ENCODE measurements at regions not wholly inside any gene's neighbourhood (a gene's known extent, or its start where the extent isn't known, plus 50 kb on each side); places are given as distances from the start of the nearest gene placed in this dataset.

GRCh38 chr4:96524311-96524875, 684.5 kb downstream of the PDHA2 start:
- TF ChIP-seq CTCF (IDR thresholded peaks at IDR 0.05; ENCODE audit: partially characterized antibody, unreplicated experiment), result no peak

GRCh38 chr4:96525898-96526297, 686.0 kb downstream of the PDHA2 start:
- no peaks in the 10 kb centered on the region for H3K4me1 Mint-ChIP-seq (ENCODE audit: low read depth, unreplicated experiment)
- no peaks in the 10 kb centered on the region for H3K27me3 Mint-ChIP-seq (ENCODE audit: unreplicated experiment)
- no peak overlapping the region for H3K4me3 Mint-ChIP-seq (ENCODE audit: unreplicated experiment)
- H3K27ac Mint-ChIP-seq (ENCODE audit: unreplicated experiment), result no peak overlapping the region
- peaks cover 1% of the 10 kb centered on the region for H3K9me3 Mint-ChIP-seq (ENCODE audit: unreplicated experiment)
- H3K36me3 Mint-ChIP-seq (ENCODE audit: unreplicated experiment), result no peaks in the 10 kb centered on the region
- DNase-seq, result no peak
- TF ChIP-seq CTCF (IDR thresholded peaks at IDR 0.05; ENCODE audit: partially characterized antibody, unreplicated experiment), result no peak

More at GRCh38 chr4:96524311-96524875, 684.5 kb downstream of the PDHA2 start:
- H3K36me3 Mint-ChIP-seq (ENCODE audit: unreplicated experiment), result no peaks in the 10 kb centered on the region
- H3K4me3 Mint-ChIP-seq (ENCODE audit: unreplicated experiment), result no peak overlapping the region
- H3K27me3 Mint-ChIP-seq (ENCODE audit: unreplicated experiment), result no peaks in the 10 kb centered on the region
- no peak overlapping the region for H3K27ac Mint-ChIP-seq (ENCODE audit: unreplicated experiment)
- peaks cover under 1% of the 10 kb centered on the region for H3K9me3 Mint-ChIP-seq (ENCODE audit: unreplicated experiment)
- DNase-seq, result no peak
- no peaks in the 10 kb centered on the region for H3K4me1 Mint-ChIP-seq (ENCODE audit: low read depth, unreplicated experiment)

GRCh38 chr4:96526625-96527024, 686.7 kb downstream of the PDHA2 start:
- H3K27ac Mint-ChIP-seq (ENCODE audit: unreplicated experiment), result no peak overlapping the region
- no peaks in the 10 kb centered on the region for H3K4me1 Mint-ChIP-seq (ENCODE audit: low read depth, unreplicated experiment)
- DNase-seq, result no peak
- H3K36me3 Mint-ChIP-seq (ENCODE audit: unreplicated experiment), result no peaks in the 10 kb centered on the region
- H3K9me3 Mint-ChIP-seq (ENCODE audit: unreplicated experiment), result peaks cover 1% of the 10 kb centered on the region
- H3K27me3 Mint-ChIP-seq (ENCODE audit: unreplicated experiment), result no peaks in the 10 kb centered on the region
- TF ChIP-seq CTCF (IDR thresholded peaks at IDR 0.05; ENCODE audit: partially characterized antibody, unreplicated experiment), result no peak
- H3K4me3 Mint-ChIP-seq (ENCODE audit: unreplicated experiment), result no peak overlapping the region

GRCh38 chr4:96531836-96532235, 691.9 kb downstream of the PDHA2 start:
- Mint-ChIP-seq H3K36me3 (ENCODE audit: unreplicated experiment) (no peaks in the 10 kb centered on the region), H3K27me3 (ENCODE audit: unreplicated experiment) (no peaks in the 10 kb centered on the region), H3K27ac (ENCODE audit: unreplicated experiment) (no peak overlapping the region), H3K9me3 (ENCODE audit: unreplicated experiment) (peaks cover 1% of the 10 kb centered on the region), H3K4me3 (ENCODE audit: unreplicated experiment) (no peak overlapping the region), H3K4me1 (ENCODE audit: low read depth, unreplicated experiment) (no peaks in the 10 kb centered on the region)
- no peak for DNase-seq
- no peak for TF ChIP-seq CTCF (IDR thresholded peaks at IDR 0.05; ENCODE audit: partially characterized antibody, unreplicated experiment)

- Mint-ChIP-seq H3K4me3 (ENCODE audit: unreplicated experiment) (no peak overlapping the region), H3K27me3 (ENCODE audit: unreplicated experiment) (no peaks in the 10 kb centered on the region), H3K27ac (ENCODE audit: unreplicated experiment) (no peak overlapping the region), H3K9me3 (ENCODE audit: unreplicated experiment) (no peaks in the 10 kb centered on the region), H3K4me1 (ENCODE audit: low read depth, unreplicated experiment) (no peaks in the 10 kb centered on the region), H3K36me3 (ENCODE audit: unreplicated experiment) (no peaks in the 10 kb centered on the region)
- DNase-seq, result no peak
- TF ChIP-seq CTCF (IDR thresholded peaks at IDR 0.05; ENCODE audit: partially characterized antibody, unreplicated experiment), result no peak
Measured at GRCh38 chr4:96543346-96543745, 703.5 kb downstream of the PDHA2 start.

All from glutamatergic neuron (in vitro differentiated cells).